ENCODE measurements at regions not wholly inside any gene's neighbourhood (a gene's known extent, or its start where the extent isn't known, plus 50 kb on each side); places are given as distances from the start of the nearest gene placed in this dataset.

GRCh38 chr6:168848797-168849196, 404.8 kb downstream of the THBS2 start:
- TF ChIP-seq CTCF (conservative IDR thresholded peaks at IDR 0.05) = no peak
- TF ChIP-seq EZH2 (IDR thresholded peaks at IDR 0.05; ENCODE audit: low read depth) = no peak
